CD4-positive, alpha-beta T cell (primary cell): ENCODE measurements at regions not wholly inside any gene's neighbourhood (a gene's known extent, or its start where the extent isn't known, plus 50 kb on each side); places are given as distances from the start of the nearest gene placed in this dataset.

Source experiments
- ATAC-seq: fragments of 200-7000 bp; cut with Tn5 transposase; one replicate; pipeline ENCODE4 v1.10.0; 2022; ENCODE audit warnings: mild to moderate bottlenecking; ENCODE audit not compliant: poor library complexity
- CTCF ChIA-PET: fragments of 350-600 bp; sonication (Branson Sonifier 250); formaldehyde crosslinking; loops from one replicate; lab custom pipeline; 2021; ENCODE audit warnings: antibody characterized with exemption, inconsistent platforms; lab: Charles Lee
- POLR2A ChIA-PET: fragments of 350-600 bp; sonication (Branson Sonifier 250); formaldehyde crosslinking; loops from one replicate; lab custom pipeline; 2021; ENCODE audit warnings: antibody characterized with exemption, inconsistent platforms; lab: Charles Lee
- DNase-seq, 14 experiments: peaks; one replicate each; pipeline ENCODE4 v3.0.0-alpha.2; 2013 to 2020; ENCODE audit warnings: mixed read lengths in 2 of 14
- H3K27ac ChIP-seq, 2 donors: one replicate each; pipeline versions ENCODE4 v1.5.1 to v1.7.0; 2013; ENCODE audit warnings: low read length in 2 of 2, low read depth in 1 of 2, mild to moderate bottlenecking in 1 of 2
- H3K27me3 ChIP-seq, 2 experiments: 1 replicate in 1 of 2; 2 replicates in 1 of 2; pipeline versions ENCODE4 v1.6.1 to v1.7.0; 2013; ENCODE audit warnings: low read length in 2 of 2, control low read depth in 1 of 2, mild to moderate bottlenecking in 1 of 2, moderate library complexity in 1 of 2; ENCODE audit not compliant: insufficient read depth in 2 of 2, control insufficient read depth in 1 of 2
- H3K36me3 ChIP-seq: one replicate; pipeline ENCODE4 v1.6.1; 2013; ENCODE audit warnings: low read length, control low read depth; ENCODE audit not compliant: insufficient read depth
- H3K4me1 ChIP-seq: one replicate; pipeline ENCODE4 v1.6.1; 2013; ENCODE audit warnings: low read length, control low read depth; ENCODE audit not compliant: insufficient read depth
- H3K4me3 ChIP-seq: one replicate; pipeline ENCODE4 v1.5.1; 2013; ENCODE audit warnings: mild to moderate bottlenecking, low read length, moderate library complexity
- H3K9me3 ChIP-seq, 2 experiments: 1 replicate in 1 of 2; 2 replicates in 1 of 2; pipeline versions ENCODE4 v1.6.1 to v1.7.0; 2013; ENCODE audit warnings: low read length in 2 of 2, mild to moderate bottlenecking in 2 of 2, control low read depth in 1 of 2, moderate library complexity in 1 of 2; ENCODE audit not compliant: control insufficient read depth in 1 of 2, insufficient read depth in 1 of 2
- H3K27ac Mint-ChIP-seq: one replicate; pipeline ENCODE4 v1.8.0; 2020; ENCODE audit warnings: mixed read lengths
- H3K27me3 Mint-ChIP-seq: one replicate; pipeline ENCODE4 v1.8.0; 2021; ENCODE audit warnings: mixed read lengths
- H3K36me3 Mint-ChIP-seq: one replicate; pipeline ENCODE4 v1.8.0; 2021; ENCODE audit warnings: low read depth, mixed read lengths
- H3K4me1 Mint-ChIP-seq: one replicate; pipeline ENCODE4 v1.8.0; 2021; ENCODE audit warnings: low read depth, mixed read lengths
- H3K4me3 Mint-ChIP-seq: one replicate; pipeline ENCODE4 v1.8.0; 2020; ENCODE audit warnings: mild to moderate bottlenecking, mixed read lengths
- H3K9me3 Mint-ChIP-seq: one replicate; pipeline ENCODE4 v1.8.0; 2020; ENCODE audit warnings: mixed read lengths
- intact Hi-C, 2 experiments: fragments of 100-400 bp; cut with DNase I in 1 of 2; cut with micrococcal nuclease in 1 of 2; formaldehyde crosslinking; loops; one replicate each; pipeline versions ENCODE4 v1.15.1 to v1.9.0; 2023 to 2025; cut with DNase I, micrococcal nuclease
- TF ChIP-seq, protein P1 (sequence below): fragments of 200-600 bp; IDR thresholded peaks from one replicate; pipeline ENCODE4 v1.8.0; 2022; ENCODE audit warnings: antibody characterized with exemption, mild to moderate bottlenecking

DNA sequence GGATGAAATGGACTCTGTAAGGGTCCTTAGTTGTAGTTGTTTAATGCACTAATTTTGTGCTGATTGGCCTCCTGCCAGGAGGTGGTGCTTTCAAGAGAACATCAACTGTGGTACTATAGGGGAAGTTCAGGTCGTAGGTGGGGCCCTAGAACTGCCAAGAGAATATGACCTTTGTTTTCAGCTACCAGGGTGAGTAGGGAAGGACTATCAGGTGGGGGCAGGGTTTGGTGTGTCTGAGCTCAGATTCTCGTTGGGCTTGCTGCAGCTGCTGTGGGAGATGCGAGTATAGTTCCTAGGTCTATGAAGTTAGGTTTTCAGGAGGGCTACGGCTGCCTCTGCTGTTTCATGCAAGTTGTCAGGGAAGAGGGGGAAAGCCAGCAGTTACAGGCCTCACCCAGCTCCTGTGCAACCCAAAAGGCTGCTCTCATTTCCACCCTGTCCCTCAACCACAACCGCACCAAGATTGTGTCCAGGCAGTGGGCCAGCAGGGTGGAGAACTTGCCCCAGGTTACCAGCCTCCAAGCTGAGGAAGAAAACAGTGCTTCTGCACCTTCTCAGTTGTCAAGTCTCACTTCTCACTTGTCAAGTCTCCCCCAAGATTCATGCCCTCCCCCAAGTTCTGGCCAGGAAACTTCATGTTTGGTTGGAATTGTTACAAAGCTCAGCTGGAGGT is 626.5 kb upstream of the MAP3K7 start:
- DNase-seq: no peak
- intact Hi-C loops: no loop called here
- no peaks in the 10 kb centered on the region for H3K36me3 Mint-ChIP-seq
- no peak overlapping the region for H3K27ac Mint-ChIP-seq
- TF ChIP-seq, protein P1, sequence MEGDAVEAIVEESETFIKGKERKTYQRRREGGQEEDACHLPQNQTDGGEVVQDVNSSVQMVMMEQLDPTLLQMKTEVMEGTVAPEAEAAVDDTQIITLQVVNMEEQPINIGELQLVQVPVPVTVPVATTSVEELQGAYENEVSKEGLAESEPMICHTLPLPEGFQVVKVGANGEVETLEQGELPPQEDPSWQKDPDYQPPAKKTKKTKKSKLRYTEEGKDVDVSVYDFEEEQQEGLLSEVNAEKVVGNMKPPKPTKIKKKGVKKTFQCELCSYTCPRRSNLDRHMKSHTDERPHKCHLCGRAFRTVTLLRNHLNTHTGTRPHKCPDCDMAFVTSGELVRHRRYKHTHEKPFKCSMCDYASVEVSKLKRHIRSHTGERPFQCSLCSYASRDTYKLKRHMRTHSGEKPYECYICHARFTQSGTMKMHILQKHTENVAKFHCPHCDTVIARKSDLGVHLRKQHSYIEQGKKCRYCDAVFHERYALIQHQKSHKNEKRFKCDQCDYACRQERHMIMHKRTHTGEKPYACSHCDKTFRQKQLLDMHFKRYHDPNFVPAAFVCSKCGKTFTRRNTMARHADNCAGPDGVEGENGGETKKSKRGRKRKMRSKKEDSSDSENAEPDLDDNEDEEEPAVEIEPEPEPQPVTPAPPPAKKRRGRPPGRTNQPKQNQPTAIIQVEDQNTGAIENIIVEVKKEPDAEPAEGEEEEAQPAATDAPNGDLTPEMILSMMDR: no peak
- ATAC-seq: no peak
- H3K27me3 Mint-ChIP-seq: no peaks in the 10 kb centered on the region
- H3K9me3 ChIP-seq: peaks cover 0 to 6% of the 10 kb centered on the region in 2 experiments
- H3K4me1 Mint-ChIP-seq: no peaks in the 10 kb centered on the region
- no peak overlapping the region for H3K27ac ChIP-seq
- H3K9me3 Mint-ChIP-seq: peaks cover 10% of the 10 kb centered on the region
- no peak overlapping the region for H3K4me3 Mint-ChIP-seq
- H3K4me1 ChIP-seq: no peaks in the 10 kb centered on the region
- ChIA-PET POLR2A (no interaction called here), CTCF (no interaction called here)
- no peak overlapping the region for H3K4me3 ChIP-seq
- no peaks in the 10 kb centered on the region for H3K27me3 ChIP-seq
- H3K36me3 ChIP-seq: no peaks in the 10 kb centered on the region

GRCh38 chr6:91198588-91199255 is 611.9 kb upstream of the MAP3K7 start:
- Histone ChIP-seq H3K9me3 (no peaks in the 10 kb centered on the region), H3K36me3 (no peaks in the 10 kb centered on the region), H3K27me3 (no peaks in the 10 kb centered on the region), H3K4me1 (no peaks in the 10 kb centered on the region), H3K27ac (no peak overlapping the region), H3K4me3 (no peak overlapping the region)
- ATAC-seq (no peak), DNase-seq (no peak)
- no peaks in the 10 kb centered on the region for H3K9me3 Mint-ChIP-seq
- TF ChIP-seq, protein P1: no peak
- no peaks in the 10 kb centered on the region for H3K4me1 Mint-ChIP-seq
- H3K4me3 Mint-ChIP-seq: no peak overlapping the region
- intact Hi-C loops: no loop called here
- CTCF ChIA-PET: no interaction called here
- no peak overlapping the region for H3K27ac Mint-ChIP-seq
- no peaks in the 10 kb centered on the region for H3K27me3 Mint-ChIP-seq
- H3K36me3 Mint-ChIP-seq: no peaks in the 10 kb centered on the region
- POLR2A ChIA-PET: no interaction called here

- intact Hi-C loops: no loop called here
- CTCF ChIA-PET: interaction anchor here (1.2 kb wide), 1 partner anchor 11 kb away, joined by 3 read pairs; no protein-coding TSS in a partner anchor
- DNase-seq (no peak), ATAC-seq (no peak)
- Histone ChIP-seq H3K27ac (no peak overlapping the region), H3K27me3 (no peaks in the 10 kb centered on the region), H3K9me3 (no peaks in the 10 kb centered on the region), H3K36me3 (no peaks in the 10 kb centered on the region), H3K4me3 (no peak overlapping the region), H3K4me1 (no peaks in the 10 kb centered on the region)
- H3K36me3 Mint-ChIP-seq: no peaks in the 10 kb centered on the region
- no peaks in the 10 kb centered on the region for H3K27me3 Mint-ChIP-seq
- TF ChIP-seq, protein P1: no peak
- no peaks in the 10 kb centered on the region for H3K4me1 Mint-ChIP-seq
- POLR2A ChIA-PET: no interaction called here
- no peak overlapping the region for H3K27ac Mint-ChIP-seq
- no peak overlapping the region for H3K4me3 Mint-ChIP-seq
- H3K9me3 Mint-ChIP-seq: peaks cover 3% of the 10 kb centered on the region
These were observed 609.9 kb upstream of the MAP3K7 start for GRCh38 chr6:91196729-91197128.
